SU-DHL-6 (cell line): ENCODE measurements at regions not wholly inside any gene's neighbourhood (a gene's known extent, or its start where the extent isn't known, plus 50 kb on each side); places are given as distances from the start of the nearest gene placed in this dataset.

Experiments
- H2AFZ ChIP-seq: fragments of 200-600 bp; sonication (generic); 2 replicates; pipeline ENCODE4 v1.6.1; 2014; ENCODE audit warnings: low read depth, mild to moderate bottlenecking, moderate library complexity, mixed read lengths, antibody characterized with exemption, low read length; ENCODE audit not compliant: severe bottlenecking
- H3F3A ChIP-seq: fragments of 200-600 bp; shearing (Covaris generic); 2 replicates; pipeline ENCODE4 v1.6.0; 2016; ENCODE audit warnings: antibody characterized with exemption, mild to moderate bottlenecking; ENCODE audit not compliant: insufficient read depth
- H3K27ac ChIP-seq: fragments of 200-600 bp; sonication (generic); 2 replicates; pipeline ENCODE4 v1.5.1; 2016; ENCODE audit warnings: low read depth, mild to moderate bottlenecking, low read length, moderate library complexity, mixed read lengths
- H3K27me3 ChIP-seq: fragments of 200-600 bp; sonication (generic), shearing (Covaris generic); 2 replicates; pipeline ENCODE4 v1.6.0; 2014; ENCODE audit warnings: mild to moderate bottlenecking, low read length
- H3K36me3 ChIP-seq: fragments of 200-600 bp; sonication (generic); 2 replicates; pipeline ENCODE4 v1.6.1; 2014; ENCODE audit warnings: mild to moderate bottlenecking, low read length, mixed read lengths
- H3K4me2 ChIP-seq: fragments of 300-600, 200-600 bp; shearing (Covaris generic), sonication (generic); 2 replicates; pipeline ENCODE4 v1.6.0; 2014; ENCODE audit warnings: low read length, low read depth, mild to moderate bottlenecking; ENCODE audit not compliant: poor library complexity, severe bottlenecking
- H3K4me3 ChIP-seq: fragments of 200-600 bp; sonication (generic); 2 replicates; pipeline ENCODE4 v1.5.1; 2014; ENCODE audit warnings: antibody characterized with exemption, low read length, mild to moderate bottlenecking, mixed read lengths; ENCODE audit not compliant: insufficient read depth, poor library complexity, severe bottlenecking
- H3K79me2 ChIP-seq: fragments of 200-600 bp; sonication (generic); 2 replicates; pipeline ENCODE4 v1.6.1; 2014; ENCODE audit warnings: mild to moderate bottlenecking, low read length, moderate library complexity; ENCODE audit not compliant: insufficient read depth
- H3K9ac ChIP-seq: fragments of 200-600 bp; sonication (generic); 2 replicates; pipeline ENCODE4 v1.7.0; 2014; ENCODE audit warnings: mild to moderate bottlenecking, low read length
- H3K9me2 ChIP-seq: fragments of 200-600 bp; sonication (generic); replicated peaks from 2 replicates; pipeline ENCODE4 v1.6.1; 2014; ENCODE audit warnings: low read length; ENCODE audit not compliant: insufficient read depth
- H3K9me3 ChIP-seq: fragments of 200-600 bp; sonication (generic); 2 replicates; pipeline ENCODE4 v1.6.1; 2014; ENCODE audit warnings: low read length, mixed read lengths; ENCODE audit not compliant: insufficient read depth
- H4K20me1 ChIP-seq: fragments of 200-600 bp; sonication (generic); 2 replicates; pipeline ENCODE4 v1.6.1; 2014; ENCODE audit warnings: low read depth, mild to moderate bottlenecking, antibody characterized with exemption, low read length, moderate library complexity, mixed read lengths
- EZH2phosphoT487 ChIP-seq: fragments of 200-600 bp; sonication (generic), shearing (Covaris generic); conservative IDR thresholded peaks from 2 replicates; pipeline ENCODE4 v1.6.1; 2018; ENCODE audit warnings: mild to moderate bottlenecking, antibody characterized with exemption, low read length, moderate library complexity, mixed read lengths
- TF ChIP-seq, protein P1 (sequence below): fragments of 200-600 bp; sonication (generic); IDR thresholded peaks from one replicate; pipeline ENCODE4 v1.5.1; 2017; ENCODE audit warnings: antibody characterized with exemption, mild to moderate bottlenecking, low read length, moderate library complexity; ENCODE audit not compliant: insufficient read depth, poor library complexity, severe bottlenecking

DNA sequence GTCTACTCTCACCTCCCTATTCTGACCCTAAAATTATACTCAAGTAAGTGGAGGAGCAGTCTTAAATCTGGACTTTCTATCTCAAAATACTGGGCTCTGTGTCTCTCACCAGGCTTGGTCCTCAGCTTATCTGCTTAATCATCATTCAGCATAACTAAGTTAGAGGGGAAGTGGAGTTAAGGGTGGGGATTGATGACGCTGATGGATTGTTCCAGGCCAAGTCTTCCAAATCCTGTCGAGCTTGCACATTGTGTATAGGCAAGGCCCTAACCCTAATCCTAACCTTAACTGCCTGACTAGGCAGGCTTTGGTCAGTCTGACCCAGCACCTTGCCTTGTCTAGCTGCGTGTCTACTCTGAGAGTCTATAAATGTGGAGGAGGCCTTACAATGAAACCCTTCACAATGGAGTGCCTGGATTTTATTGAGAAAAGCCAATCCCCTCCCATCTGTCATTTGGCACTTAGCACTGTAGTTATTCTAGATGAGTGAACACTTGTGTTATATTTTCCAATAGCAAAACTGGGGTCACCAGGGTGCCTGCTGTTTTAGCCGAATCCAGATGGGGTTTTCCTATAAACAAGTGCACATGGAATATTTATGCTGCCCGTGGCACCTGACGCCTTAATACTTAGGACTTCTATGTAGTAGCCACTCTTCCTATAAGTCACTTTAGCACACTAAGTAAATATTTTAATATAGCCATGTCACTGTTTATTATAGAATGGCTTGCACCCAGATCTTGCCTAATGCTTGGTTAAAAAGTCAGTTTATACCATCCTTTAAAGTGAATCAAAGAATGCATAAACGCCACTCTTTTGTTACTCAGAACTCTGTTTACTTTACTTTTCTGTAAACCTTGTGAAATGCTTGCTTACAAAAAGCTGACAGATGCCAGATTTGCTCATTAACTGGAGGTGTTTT, 193.2 kb upstream of the MYOCD start:
- H3K79me2 ChIP-seq, result no peaks in the 10 kb centered on the region
- H3K9me3 ChIP-seq, result no peaks in the 10 kb centered on the region
- TF ChIP-seq, protein P1, sequence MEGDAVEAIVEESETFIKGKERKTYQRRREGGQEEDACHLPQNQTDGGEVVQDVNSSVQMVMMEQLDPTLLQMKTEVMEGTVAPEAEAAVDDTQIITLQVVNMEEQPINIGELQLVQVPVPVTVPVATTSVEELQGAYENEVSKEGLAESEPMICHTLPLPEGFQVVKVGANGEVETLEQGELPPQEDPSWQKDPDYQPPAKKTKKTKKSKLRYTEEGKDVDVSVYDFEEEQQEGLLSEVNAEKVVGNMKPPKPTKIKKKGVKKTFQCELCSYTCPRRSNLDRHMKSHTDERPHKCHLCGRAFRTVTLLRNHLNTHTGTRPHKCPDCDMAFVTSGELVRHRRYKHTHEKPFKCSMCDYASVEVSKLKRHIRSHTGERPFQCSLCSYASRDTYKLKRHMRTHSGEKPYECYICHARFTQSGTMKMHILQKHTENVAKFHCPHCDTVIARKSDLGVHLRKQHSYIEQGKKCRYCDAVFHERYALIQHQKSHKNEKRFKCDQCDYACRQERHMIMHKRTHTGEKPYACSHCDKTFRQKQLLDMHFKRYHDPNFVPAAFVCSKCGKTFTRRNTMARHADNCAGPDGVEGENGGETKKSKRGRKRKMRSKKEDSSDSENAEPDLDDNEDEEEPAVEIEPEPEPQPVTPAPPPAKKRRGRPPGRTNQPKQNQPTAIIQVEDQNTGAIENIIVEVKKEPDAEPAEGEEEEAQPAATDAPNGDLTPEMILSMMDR, result no peak
- TF ChIP-seq EZH2phosphoT487, result no peak
- no peak overlapping the region for H3K4me3 ChIP-seq
- no peak overlapping the region for H3K9ac ChIP-seq
- no peak overlapping the region for H2AFZ ChIP-seq
- H3K9me2 ChIP-seq, result no peaks in the 10 kb centered on the region
- no peaks in the 10 kb centered on the region for H3K27me3 ChIP-seq
- no peaks in the 10 kb centered on the region for H4K20me1 ChIP-seq
- H3K36me3 ChIP-seq, result no peaks in the 10 kb centered on the region
- no peak overlapping the region for H3K27ac ChIP-seq
- no peaks in the 10 kb centered on the region for H3F3A ChIP-seq
- no peak overlapping the region for H3K4me2 ChIP-seq

DNA sequence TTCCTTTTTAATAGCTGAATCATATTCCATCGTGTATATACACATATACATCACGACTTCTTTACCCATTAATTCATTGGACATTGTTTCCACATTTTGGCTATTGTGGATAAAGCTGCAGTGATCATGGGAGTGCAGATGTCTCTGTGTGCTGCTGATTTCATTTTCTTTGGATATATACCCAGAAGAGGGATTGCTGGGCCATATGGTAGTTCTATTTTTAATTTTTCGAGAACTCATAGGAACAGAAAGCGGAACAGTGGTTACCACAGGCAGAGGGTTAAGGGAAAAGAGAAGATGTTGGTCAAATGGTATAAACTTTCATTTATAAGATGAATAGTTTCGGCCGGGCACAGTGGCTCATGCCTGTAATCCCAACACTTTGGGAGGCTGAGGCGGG, 187.4 kb upstream of the MYOCD start:
- Histone ChIP-seq H3K9me3 (no peaks in the 10 kb centered on the region), H3K9me2 (no peaks in the 10 kb centered on the region), H2AFZ (no peak overlapping the region), H3K9ac (no peak overlapping the region), H3K4me2 (no peak overlapping the region), H4K20me1 (no peaks in the 10 kb centered on the region), H3K79me2 (no peaks in the 10 kb centered on the region), H3K27ac (no peak overlapping the region), H3K27me3 (no peaks in the 10 kb centered on the region), H3K4me3 (no peak overlapping the region), H3F3A (no peaks in the 10 kb centered on the region), H3K36me3 (no peaks in the 10 kb centered on the region)
- no peak for TF ChIP-seq EZH2phosphoT487
- TF ChIP-seq, protein P1, result no peak

- Histone ChIP-seq H3F3A (no peaks in the 10 kb centered on the region), H4K20me1 (no peaks in the 10 kb centered on the region), H2AFZ (no peak overlapping the region), H3K27me3 (no peaks in the 10 kb centered on the region), H3K36me3 (no peaks in the 10 kb centered on the region), H3K9me2 (no peaks in the 10 kb centered on the region), H3K9me3 (no peaks in the 10 kb centered on the region), H3K79me2 (no peaks in the 10 kb centered on the region), H3K4me2 (no peak overlapping the region), H3K9ac (no peak overlapping the region), H3K27ac (no peak overlapping the region), H3K4me3 (no peak overlapping the region)
- no peak for TF ChIP-seq EZH2phosphoT487
- TF ChIP-seq, protein P1, result no peak
Measured at GRCh38 chr17:12485361-12485906, 180.3 kb upstream of the MYOCD start.
